ENCODE measurements at regions not wholly inside any gene's neighbourhood (a gene's known extent, or its start where the extent isn't known, plus 50 kb on each side); places are given as distances from the start of the nearest gene placed in this dataset.

DNA sequence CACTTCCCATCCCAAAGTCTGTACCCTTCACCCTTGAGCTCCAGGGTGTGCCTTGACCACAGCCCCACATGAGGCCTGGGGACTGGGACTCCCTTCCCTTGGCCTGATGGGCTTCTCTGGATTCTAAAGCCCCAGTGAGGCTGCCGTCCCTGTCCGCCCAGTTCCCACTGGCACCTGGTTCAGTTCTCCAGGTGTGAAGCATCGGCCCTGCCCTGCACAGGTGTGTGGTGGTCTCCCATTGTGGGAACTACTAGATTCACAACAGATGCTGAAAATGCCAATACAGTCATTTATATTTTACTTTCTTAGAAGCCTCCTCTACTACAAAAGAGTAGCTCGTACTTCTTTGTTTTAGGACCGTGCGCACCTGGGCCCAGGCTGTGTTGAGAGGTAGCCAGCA lies 72.8 kb downstream of the TTLL2 start:
- Histone ChIP-seq H3K4me1 (ENCODE audit: control insufficient read depth, low read length) (no peaks in the 10 kb centered on the region), H3K79me2 (ENCODE audit: control insufficient read depth, low read length) (no peaks in the 10 kb centered on the region), H3K36me3 (ENCODE audit: control insufficient read depth, low read length) (no peaks in the 10 kb centered on the region), H3K9me3 (ENCODE audit: control insufficient read depth, insufficient read depth, low read length) (no peaks in the 10 kb centered on the region), H3K27ac (ENCODE audit: low read depth, low read length) (no peak overlapping the region), H3K4me2 (ENCODE audit: low read length) (no peak overlapping the region), H3K27me3 (ENCODE audit: control insufficient read depth, low read length) (no peaks in the 10 kb centered on the region), H3F3A (ENCODE audit: control insufficient read depth, insufficient read depth) (no peaks in the 10 kb centered on the region), H3K9me2 (replicated peaks; ENCODE audit: control insufficient read depth, low read length) (no peaks in the 10 kb centered on the region), H4K20me1 (ENCODE audit: control insufficient read depth, insufficient read depth, low read depth, low read length) (no peaks in the 10 kb centered on the region), H3K4me3 (ENCODE audit: low read length) (no peak overlapping the region)
- TF ChIP-seq EZH2phosphoT487 (IDR thresholded peaks at IDR 0.05; ENCODE audit: borderline replicate concordance, low read length): no peak
- TF ChIP-seq, protein P1, sequence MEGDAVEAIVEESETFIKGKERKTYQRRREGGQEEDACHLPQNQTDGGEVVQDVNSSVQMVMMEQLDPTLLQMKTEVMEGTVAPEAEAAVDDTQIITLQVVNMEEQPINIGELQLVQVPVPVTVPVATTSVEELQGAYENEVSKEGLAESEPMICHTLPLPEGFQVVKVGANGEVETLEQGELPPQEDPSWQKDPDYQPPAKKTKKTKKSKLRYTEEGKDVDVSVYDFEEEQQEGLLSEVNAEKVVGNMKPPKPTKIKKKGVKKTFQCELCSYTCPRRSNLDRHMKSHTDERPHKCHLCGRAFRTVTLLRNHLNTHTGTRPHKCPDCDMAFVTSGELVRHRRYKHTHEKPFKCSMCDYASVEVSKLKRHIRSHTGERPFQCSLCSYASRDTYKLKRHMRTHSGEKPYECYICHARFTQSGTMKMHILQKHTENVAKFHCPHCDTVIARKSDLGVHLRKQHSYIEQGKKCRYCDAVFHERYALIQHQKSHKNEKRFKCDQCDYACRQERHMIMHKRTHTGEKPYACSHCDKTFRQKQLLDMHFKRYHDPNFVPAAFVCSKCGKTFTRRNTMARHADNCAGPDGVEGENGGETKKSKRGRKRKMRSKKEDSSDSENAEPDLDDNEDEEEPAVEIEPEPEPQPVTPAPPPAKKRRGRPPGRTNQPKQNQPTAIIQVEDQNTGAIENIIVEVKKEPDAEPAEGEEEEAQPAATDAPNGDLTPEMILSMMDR (IDR thresholded peaks at IDR 0.05; ENCODE audit: low read depth, low read length, poor library complexity, severe bottlenecking): no peak

DNA sequence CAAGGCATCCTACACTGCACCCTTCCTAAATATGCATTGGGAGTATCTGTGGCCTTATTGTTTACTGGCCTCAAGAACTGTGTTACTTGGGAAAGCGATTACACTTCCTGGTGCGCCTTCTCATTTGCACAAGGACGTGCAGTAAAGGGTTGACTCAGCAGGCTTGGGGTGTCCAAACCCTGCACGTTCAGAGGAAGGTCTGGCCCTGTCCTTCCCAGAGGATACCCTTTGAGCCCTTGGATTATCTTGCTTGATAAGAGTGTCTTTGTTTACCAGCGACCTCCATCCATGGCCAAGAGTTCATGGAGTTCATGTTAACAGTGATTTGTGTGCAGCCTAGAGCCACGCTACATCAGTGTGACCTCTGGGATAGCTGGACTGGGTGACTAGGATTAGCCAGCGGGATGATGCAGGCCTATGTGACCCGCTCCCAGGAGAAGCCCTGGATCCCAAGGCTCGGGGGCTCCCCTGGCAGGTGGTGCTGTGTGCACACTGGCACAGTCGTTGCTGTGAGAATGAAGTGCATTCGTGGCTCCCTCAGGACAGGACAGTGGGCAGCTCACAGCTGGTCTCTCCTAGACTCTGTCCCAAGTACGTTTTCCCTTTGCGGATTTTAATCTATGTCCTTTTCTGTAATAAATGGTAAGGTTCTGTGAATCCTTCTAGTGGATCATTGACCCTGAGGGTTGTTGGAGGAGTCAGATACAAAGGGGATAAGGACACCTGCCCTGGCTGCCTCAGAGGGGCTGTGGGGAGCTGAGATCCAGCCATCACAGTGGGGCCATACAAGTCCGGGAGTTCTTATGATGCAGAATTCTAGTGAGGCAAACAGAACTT lies 73.5 kb downstream of the TTLL2 start:
- no peaks in the 10 kb centered on the region for H3K4me1 ChIP-seq (ENCODE audit: control insufficient read depth, low read length)
- no peaks in the 10 kb centered on the region for H3K79me2 ChIP-seq (ENCODE audit: control insufficient read depth, low read length)
- H3K9me3 ChIP-seq (ENCODE audit: control insufficient read depth, insufficient read depth, low read length): no peaks in the 10 kb centered on the region
- no peaks in the 10 kb centered on the region for H3K36me3 ChIP-seq (ENCODE audit: control insufficient read depth, low read length)
- no peak overlapping the region for H3K4me2 ChIP-seq (ENCODE audit: low read length)
- TF ChIP-seq, protein P1 (IDR thresholded peaks at IDR 0.05; ENCODE audit: low read depth, low read length, poor library complexity, severe bottlenecking): no peak
- TF ChIP-seq EZH2phosphoT487 (IDR thresholded peaks at IDR 0.05; ENCODE audit: borderline replicate concordance, low read length): no peak
- H3K27me3 ChIP-seq (ENCODE audit: control insufficient read depth, low read length): no peaks in the 10 kb centered on the region
- no peak overlapping the region for H3K4me3 ChIP-seq (ENCODE audit: low read length)
- no peaks in the 10 kb centered on the region for H3K9me2 ChIP-seq (replicated peaks; ENCODE audit: control insufficient read depth, low read length)
- no peaks in the 10 kb centered on the region for H4K20me1 ChIP-seq (ENCODE audit: control insufficient read depth, insufficient read depth, low read depth, low read length)
- H3K27ac ChIP-seq (ENCODE audit: low read depth, low read length): no peak overlapping the region
- H3F3A ChIP-seq (ENCODE audit: control insufficient read depth, insufficient read depth): no peaks in the 10 kb centered on the region

DNA sequence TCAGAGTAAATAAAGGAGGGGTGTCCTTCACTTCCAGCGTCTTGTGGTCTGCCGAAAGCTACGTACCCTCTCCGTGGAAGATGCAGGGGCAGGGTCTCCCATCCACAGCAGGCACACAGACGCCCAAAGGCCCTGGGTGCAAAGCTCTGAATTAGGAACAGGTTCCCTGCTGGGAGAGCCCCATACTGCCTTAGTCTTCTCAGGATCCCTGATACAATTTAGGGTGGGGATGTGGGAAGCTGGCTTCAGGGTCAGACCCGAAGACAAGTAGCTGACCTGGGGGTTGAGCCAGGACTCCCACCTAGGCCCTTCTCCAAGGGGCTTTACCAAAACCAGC lies 74.1 kb downstream of the TTLL2 start:
- Histone ChIP-seq H3K9me3 (ENCODE audit: control insufficient read depth, insufficient read depth, low read length) (no peaks in the 10 kb centered on the region), H4K20me1 (ENCODE audit: control insufficient read depth, insufficient read depth, low read depth, low read length) (no peaks in the 10 kb centered on the region), H3K79me2 (ENCODE audit: control insufficient read depth, low read length) (no peaks in the 10 kb centered on the region), H3K4me1 (ENCODE audit: control insufficient read depth, low read length) (no peaks in the 10 kb centered on the region), H3K36me3 (ENCODE audit: control insufficient read depth, low read length) (no peaks in the 10 kb centered on the region), H3K4me3 (ENCODE audit: low read length) (no peak overlapping the region), H3K4me2 (ENCODE audit: low read length) (no peak overlapping the region), H3K9me2 (replicated peaks; ENCODE audit: control insufficient read depth, low read length) (no peaks in the 10 kb centered on the region), H3K27ac (ENCODE audit: low read depth, low read length) (no peak overlapping the region), H3F3A (ENCODE audit: control insufficient read depth, insufficient read depth) (no peaks in the 10 kb centered on the region), H3K27me3 (ENCODE audit: control insufficient read depth, low read length) (no peaks in the 10 kb centered on the region)
- TF ChIP-seq, protein P1 (IDR thresholded peaks at IDR 0.05; ENCODE audit: low read depth, low read length, poor library complexity, severe bottlenecking): no peak
- no peak for TF ChIP-seq EZH2phosphoT487 (IDR thresholded peaks at IDR 0.05; ENCODE audit: borderline replicate concordance, low read length)

All from DOHH2 (cell line).